CD4-positive, CD25-positive, alpha-beta regulatory T cell (primary cell): ENCODE measurements at regions not wholly inside any gene's neighbourhood (a gene's known extent, or its start where the extent isn't known, plus 50 kb on each side); places are given as distances from the start of the nearest gene placed in this dataset.

Experiments
- ATAC-seq, 2 donors: fragments of 150-1000 bp; cut with Tn5 transposase; one replicate each; pipeline ENCODE4 v1.10.0; 2021; ENCODE audit warnings: low read depth in 2 of 2, moderate number of reproducible peaks in 2 of 2, moderate library complexity in 1 of 2
- DNase-seq, 3 donors: peaks; one replicate each; pipeline versions ENCODE4 v3.0.0 to v3.0.0-alpha.2; 2012 to 2022; ENCODE audit warnings: mixed read lengths in 1 of 3
- H3K27ac ChIP-seq: one replicate; pipeline ENCODE4 v1.7.0; 2013; ENCODE audit warnings: mild to moderate bottlenecking, low read length; ENCODE audit not compliant: insufficient read depth, poor library complexity, severe bottlenecking
- H3K27me3 ChIP-seq: one replicate; pipeline ENCODE4 v1.7.0; 2013; ENCODE audit warnings: low read length; ENCODE audit not compliant: control insufficient read depth, insufficient read depth
- H3K36me3 ChIP-seq: one replicate; pipeline ENCODE4 v1.7.0; 2013; ENCODE audit warnings: mild to moderate bottlenecking, low read length, moderate library complexity; ENCODE audit not compliant: control insufficient read depth, insufficient read depth
- H3K4me1 ChIP-seq: 2 replicates; pipeline ENCODE4 v1.7.0; 2013; ENCODE audit warnings: mild to moderate bottlenecking, low read length; ENCODE audit not compliant: insufficient read depth, control insufficient read depth, poor library complexity, severe bottlenecking
- H3K4me3 ChIP-seq: one replicate; pipeline ENCODE4 v1.7.0; 2013; ENCODE audit warnings: low read depth, mild to moderate bottlenecking, low read length, moderate library complexity
- H3K9me3 ChIP-seq, 2 experiments: 1 replicate in 1 of 2; 2 replicates in 1 of 2; pipeline ENCODE4 v1.7.0; 2013; ENCODE audit warnings: low read length in 2 of 2, mild to moderate bottlenecking in 1 of 2, moderate library complexity in 1 of 2; ENCODE audit not compliant: control insufficient read depth in 2 of 2
- H3K27ac Mint-ChIP-seq, 3 donors: one replicate each; pipeline ENCODE4 v1.8.0; 2020 to 2022; ENCODE audit warnings: mild to moderate bottlenecking in 3 of 3, mixed read lengths in 3 of 3, moderate library complexity in 2 of 3
- H3K27me3 Mint-ChIP-seq: one replicate; pipeline ENCODE4 v1.8.0; 2022; ENCODE audit warnings: mild to moderate bottlenecking, mixed read lengths
- H3K36me3 Mint-ChIP-seq: one replicate; pipeline ENCODE4 v1.8.0; 2020; ENCODE audit warnings: mixed read lengths
- H3K4me1 Mint-ChIP-seq, 4 donors: one replicate each; pipeline ENCODE4 v1.8.0; 2020 to 2022; ENCODE audit warnings: mixed read lengths in 4 of 4, mild to moderate bottlenecking in 1 of 4
- H3K4me3 Mint-ChIP-seq, 4 donors: one replicate each; pipeline ENCODE4 v1.8.0; 2020 to 2022; ENCODE audit warnings: mild to moderate bottlenecking in 4 of 4, mixed read lengths in 4 of 4, moderate library complexity in 3 of 4
- H3K9me3 Mint-ChIP-seq, 7 donors: one replicate each; pipeline ENCODE4 v1.8.0; 2020 to 2022; ENCODE audit warnings: mixed read lengths in 7 of 7, mild to moderate bottlenecking in 3 of 7, moderate library complexity in 2 of 7

DNA sequence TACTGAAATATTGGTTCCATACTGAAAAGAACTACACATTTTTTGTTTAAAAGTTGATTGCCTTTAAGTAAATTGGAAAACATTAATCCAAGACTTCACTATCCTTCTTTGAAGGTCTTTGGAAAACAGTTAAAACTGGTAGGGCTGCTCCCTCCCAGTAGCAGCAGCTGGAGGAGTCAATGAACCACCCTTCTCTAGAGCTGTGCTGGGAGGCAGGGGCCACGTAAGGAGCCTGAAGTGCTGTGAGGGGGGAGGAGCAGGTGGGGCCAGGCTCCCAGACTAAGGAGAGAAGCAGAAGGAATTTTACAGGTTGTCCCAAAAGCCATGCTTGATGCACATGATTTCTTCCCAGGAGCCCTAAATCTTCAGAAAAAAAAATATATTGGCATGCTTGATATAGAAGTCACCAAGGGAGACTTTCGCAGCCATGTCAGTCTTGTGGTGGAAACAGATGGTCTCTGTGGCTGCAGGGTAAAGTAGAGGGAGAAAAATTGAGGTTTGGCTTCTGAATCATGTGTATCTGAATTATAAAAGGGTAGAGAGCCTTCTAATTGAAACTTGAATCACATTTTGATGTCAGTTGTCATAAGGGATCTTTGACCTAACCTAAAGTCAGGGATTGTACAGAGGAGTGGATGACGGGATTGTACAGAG is 673.2 kb upstream of the FRG1 start:
- H3K27ac ChIP-seq, result no peak overlapping the region
- Mint-ChIP-seq H3K4me1 (no peaks in the 10 kb centered on the region), H3K4me3 (no peak overlapping the region), H3K27me3 (no peaks in the 10 kb centered on the region), H3K36me3 (no peaks in the 10 kb centered on the region), H3K27ac (no peak overlapping the region), H3K9me3 (peaks cover 0 to 23% (median 9%) of the 10 kb centered on the region in 7 donors)
- ATAC-seq (no peak), DNase-seq (no peak)
- no peak overlapping the region for H3K4me3 ChIP-seq
- H3K27me3 ChIP-seq, result no peaks in the 10 kb centered on the region
- no peaks in the 10 kb centered on the region for H3K4me1 ChIP-seq
- no peaks in the 10 kb centered on the region for H3K36me3 ChIP-seq
- H3K9me3 ChIP-seq, result no peaks in the 10 kb centered on the region

DNA sequence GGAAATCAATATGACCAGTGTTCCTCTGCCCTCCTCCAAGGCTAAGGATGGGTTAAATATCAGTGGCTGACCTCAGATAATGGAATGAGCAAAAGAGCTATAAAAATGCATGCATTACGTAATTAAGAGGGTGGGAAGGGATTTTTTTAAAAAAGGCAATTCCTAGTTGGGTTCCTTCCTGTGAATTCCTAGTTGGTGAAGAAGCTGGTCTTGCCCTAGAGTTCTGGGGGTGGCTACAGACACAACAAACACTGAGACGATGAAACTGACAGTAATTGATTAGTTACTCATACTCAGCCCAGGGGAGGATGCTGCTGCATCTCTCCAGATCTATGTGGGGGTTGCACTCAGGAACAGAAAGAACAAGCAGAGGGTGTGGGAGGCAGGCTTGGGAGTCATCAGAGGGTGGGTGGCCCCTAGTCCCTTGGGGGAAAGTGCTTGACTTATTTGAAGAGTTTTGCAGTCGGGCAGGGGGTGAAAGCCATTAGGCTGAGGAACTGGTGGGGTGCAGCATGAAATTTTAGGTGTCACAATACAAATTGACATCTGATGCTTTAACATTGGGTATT is 662.0 kb upstream of the FRG1 start:
- Histone ChIP-seq H3K9me3 (no peaks in the 10 kb centered on the region), H3K4me1 (no peaks in the 10 kb centered on the region), H3K36me3 (no peaks in the 10 kb centered on the region), H3K27ac (no peak overlapping the region), H3K27me3 (no peaks in the 10 kb centered on the region), H3K4me3 (no peak overlapping the region)
- Mint-ChIP-seq H3K27me3 (no peaks in the 10 kb centered on the region), H3K4me3 (no peak overlapping the region), H3K36me3 (no peaks in the 10 kb centered on the region), H3K27ac (no peak overlapping the region), H3K9me3 (peaks cover 0 to 19% (median 6%) of the 10 kb centered on the region in 7 donors), H3K4me1 (no peaks in the 10 kb centered on the region)
- DNase-seq, result no peak
- ATAC-seq, result no peak

DNA sequence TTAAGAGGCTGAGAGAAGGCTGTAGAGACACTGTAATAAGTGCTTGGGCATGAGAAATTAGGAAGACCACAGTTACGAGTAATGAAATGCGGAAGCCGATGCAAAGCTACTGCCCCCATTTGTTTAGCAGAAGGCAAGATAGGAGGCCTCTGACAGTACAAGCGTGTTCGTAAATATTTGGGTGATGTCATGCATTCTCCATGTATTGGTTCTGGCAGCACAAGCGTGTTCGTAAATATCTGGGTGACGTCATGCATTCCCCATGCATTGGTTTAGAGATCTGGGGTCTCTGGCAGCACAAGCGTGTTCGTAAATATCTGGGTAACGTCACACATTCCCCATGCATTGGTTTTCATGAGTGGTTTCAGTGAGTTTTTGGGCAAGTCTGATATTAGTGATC is 661.5 kb upstream of the FRG1 start:
- H3K4me1 ChIP-seq, result no peaks in the 10 kb centered on the region
- H3K36me3 ChIP-seq, result no peaks in the 10 kb centered on the region
- no peak overlapping the region for H3K4me3 ChIP-seq
- Mint-ChIP-seq H3K27ac (no peak overlapping the region), H3K27me3 (no peaks in the 10 kb centered on the region), H3K4me3 (no peak overlapping the region), H3K4me1 (no peaks in the 10 kb centered on the region), H3K36me3 (no peaks in the 10 kb centered on the region), H3K9me3 (peaks cover 0 to 19% (median 7%) of the 10 kb centered on the region in 7 donors)
- ATAC-seq, result no peak
- no peak for DNase-seq
- H3K9me3 ChIP-seq, result no peaks in the 10 kb centered on the region
- no peaks in the 10 kb centered on the region for H3K27me3 ChIP-seq
- no peak overlapping the region for H3K27ac ChIP-seq

DNA sequence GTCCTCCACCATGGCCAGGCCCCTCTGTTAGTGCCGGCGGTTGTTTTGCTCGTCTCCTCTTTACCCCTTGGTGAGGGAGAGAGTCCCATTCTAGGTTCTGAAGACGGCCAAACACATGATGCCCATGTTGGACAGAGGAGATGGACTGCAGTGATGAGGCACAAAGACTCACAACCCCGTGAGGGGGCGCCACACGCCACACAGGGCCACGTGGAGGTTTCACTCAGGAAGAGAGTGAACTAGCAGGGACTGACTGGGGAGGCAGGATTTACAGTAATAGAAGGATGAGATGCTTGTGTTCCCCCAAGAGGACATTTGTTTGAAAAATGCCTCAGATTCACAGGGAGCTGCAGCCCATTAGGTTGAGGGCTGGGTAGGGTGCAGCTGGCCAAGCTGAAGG is 655.3 kb upstream of the FRG1 start:
- Mint-ChIP-seq H3K4me1 (no peaks in the 10 kb centered on the region), H3K36me3 (no peaks in the 10 kb centered on the region), H3K27me3 (no peaks in the 10 kb centered on the region), H3K27ac (no peak overlapping the region), H3K9me3 (peaks cover 0 to 16% (median 6%) of the 10 kb centered on the region in 7 donors), H3K4me3 (no peak overlapping the region)
- ATAC-seq (no peak), DNase-seq (no peak)
- Histone ChIP-seq H3K9me3 (peaks cover 0 to 11% of the 10 kb centered on the region in 2 experiments), H3K4me3 (no peak overlapping the region), H3K4me1 (no peaks in the 10 kb centered on the region), H3K27ac (no peak overlapping the region), H3K36me3 (no peaks in the 10 kb centered on the region), H3K27me3 (no peaks in the 10 kb centered on the region)

DNA sequence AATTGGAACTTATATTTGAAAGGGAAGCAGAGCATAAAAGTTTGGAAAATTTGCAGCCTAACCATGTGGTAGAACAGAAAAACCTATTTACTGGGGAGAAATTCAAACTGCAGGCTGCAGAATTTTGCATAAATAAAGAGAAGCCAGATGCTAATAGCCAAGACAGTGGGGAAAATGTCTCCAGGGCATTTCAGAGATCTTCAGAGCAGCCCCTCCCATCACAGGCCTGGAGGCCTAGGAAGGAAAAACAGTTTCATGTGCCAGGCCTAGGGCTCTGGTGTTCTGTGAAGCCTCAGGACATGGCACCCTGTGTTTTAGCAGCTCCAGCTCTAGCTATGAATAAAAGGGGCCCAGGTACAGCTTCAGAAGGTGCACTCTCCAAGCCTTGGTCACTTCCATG is 648.7 kb upstream of the FRG1 start:
- ATAC-seq, result no peak
- H3K4me3 ChIP-seq, result no peak overlapping the region
- H3K27me3 Mint-ChIP-seq, result no peaks in the 10 kb centered on the region
- H3K4me3 Mint-ChIP-seq, result no peak overlapping the region
- peaks cover 0 to 9% (median 4%) of the 10 kb centered on the region in 7 donors for H3K9me3 Mint-ChIP-seq
- no peaks in the 10 kb centered on the region for H3K4me1 Mint-ChIP-seq
- H3K36me3 ChIP-seq, result no peaks in the 10 kb centered on the region
- H3K36me3 Mint-ChIP-seq, result no peaks in the 10 kb centered on the region
- H3K27ac Mint-ChIP-seq, result no peak overlapping the region
- no peaks in the 10 kb centered on the region for H3K9me3 ChIP-seq
- no peaks in the 10 kb centered on the region for H3K27me3 ChIP-seq
- no peaks in the 10 kb centered on the region for H3K4me1 ChIP-seq
- no peak for DNase-seq
- H3K27ac ChIP-seq, result no peak overlapping the region

DNA sequence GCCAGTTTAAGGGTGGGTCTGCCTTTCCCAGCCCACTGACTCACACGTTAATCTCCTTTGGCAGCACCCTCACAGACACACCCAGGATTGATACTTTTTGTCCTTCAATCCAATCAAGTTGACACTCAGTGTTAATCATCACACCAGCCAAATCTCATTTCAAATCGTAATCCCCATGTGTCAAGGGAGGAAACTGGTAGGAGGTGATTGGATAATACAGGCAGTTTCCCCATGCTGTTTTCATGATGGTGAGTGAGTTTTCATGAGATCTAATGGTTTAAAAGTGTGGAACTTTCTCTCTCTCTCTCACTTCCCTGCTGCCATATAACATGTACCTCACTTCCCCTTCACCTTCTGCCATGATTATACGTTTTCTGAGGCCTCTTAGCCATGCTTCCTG is 647.2 kb upstream of the FRG1 start:
- H3K27ac ChIP-seq, result no peak overlapping the region
- H3K27me3 Mint-ChIP-seq, result no peaks in the 10 kb centered on the region
- H3K27me3 ChIP-seq, result no peaks in the 10 kb centered on the region
- H3K4me1 ChIP-seq, result no peaks in the 10 kb centered on the region
- DNase-seq (no peak), ATAC-seq (no peak)
- H3K36me3 Mint-ChIP-seq, result no peaks in the 10 kb centered on the region
- no peak overlapping the region for H3K27ac Mint-ChIP-seq
- no peaks in the 10 kb centered on the region for H3K36me3 ChIP-seq
- no peaks in the 10 kb centered on the region for H3K9me3 ChIP-seq
- H3K4me1 Mint-ChIP-seq, result no peaks in the 10 kb centered on the region
- H3K4me3 Mint-ChIP-seq, result no peak overlapping the region
- H3K9me3 Mint-ChIP-seq, result peaks cover 0 to 7% (median 3%) of the 10 kb centered on the region in 7 donors
- no peak overlapping the region for H3K4me3 ChIP-seq

DNA sequence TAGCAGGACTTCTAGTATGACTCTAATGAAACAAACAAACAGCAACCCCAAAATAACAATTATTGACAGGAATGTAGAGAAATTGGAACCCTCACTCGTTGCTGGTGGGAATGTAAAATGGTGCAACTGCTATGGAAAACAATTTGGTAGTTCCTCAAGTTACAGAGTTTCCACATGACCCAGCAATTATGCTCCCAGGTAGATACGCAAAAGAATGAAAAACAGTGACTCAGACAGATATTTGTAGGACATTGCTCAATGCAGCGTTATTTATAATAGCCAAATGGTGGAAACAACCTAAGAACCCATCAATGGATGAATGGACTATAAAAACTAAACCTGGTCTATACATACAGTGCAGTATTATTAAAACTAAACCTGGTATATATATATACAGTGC is 646.1 kb upstream of the FRG1 start:
- Histone ChIP-seq H3K27ac (no peak overlapping the region), H3K36me3 (no peaks in the 10 kb centered on the region), H3K4me3 (no peak overlapping the region), H3K9me3 (no peaks in the 10 kb centered on the region), H3K4me1 (no peaks in the 10 kb centered on the region), H3K27me3 (no peaks in the 10 kb centered on the region)
- H3K27me3 Mint-ChIP-seq, result no peaks in the 10 kb centered on the region
- H3K36me3 Mint-ChIP-seq, result no peaks in the 10 kb centered on the region
- H3K27ac Mint-ChIP-seq, result no peak overlapping the region
- no peak for DNase-seq
- no peak overlapping the region for H3K4me3 Mint-ChIP-seq
- no peak for ATAC-seq
- H3K9me3 Mint-ChIP-seq, result peaks cover 0 to 7% (median 3%) of the 10 kb centered on the region in 7 donors
- no peaks in the 10 kb centered on the region for H3K4me1 Mint-ChIP-seq

DNA sequence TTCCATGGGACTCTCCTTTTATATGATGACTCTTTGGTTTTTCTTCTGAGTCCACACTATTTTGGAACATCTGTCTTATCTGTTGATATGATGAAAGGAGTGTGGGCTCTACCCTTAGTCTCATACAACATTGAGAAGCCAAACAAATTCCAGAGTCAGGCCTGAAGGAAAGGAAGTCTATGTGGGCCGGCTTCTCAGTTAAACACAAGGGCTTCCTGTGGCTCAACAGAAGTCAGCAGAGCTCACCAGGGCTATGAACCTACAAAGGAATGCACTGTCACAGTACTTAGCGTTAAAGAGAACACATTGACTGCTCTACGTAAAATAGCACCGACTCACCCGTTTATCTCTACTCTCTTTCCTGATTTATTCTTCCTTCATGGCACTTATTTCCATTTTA is 641.0 kb upstream of the FRG1 start:
- H3K27me3 Mint-ChIP-seq, result no peaks in the 10 kb centered on the region
- H3K36me3 Mint-ChIP-seq, result no peaks in the 10 kb centered on the region
- no peak overlapping the region for H3K27ac Mint-ChIP-seq
- H3K4me3 Mint-ChIP-seq, result no peak overlapping the region
- Histone ChIP-seq H3K36me3 (no peaks in the 10 kb centered on the region), H3K27ac (no peak overlapping the region), H3K4me3 (no peak overlapping the region), H3K9me3 (no peaks in the 10 kb centered on the region), H3K27me3 (no peaks in the 10 kb centered on the region), H3K4me1 (no peaks in the 10 kb centered on the region)
- DNase-seq (no peak), ATAC-seq (no peak)
- peaks cover 0 to 8% (median 4%) of the 10 kb centered on the region in 7 donors for H3K9me3 Mint-ChIP-seq
- no peaks in the 10 kb centered on the region for H3K4me1 Mint-ChIP-seq
